Prostate gland (tissue), 2 donors: ENCODE measurements at regions not wholly inside any gene's neighbourhood (a gene's known extent, or its start where the extent isn't known, plus 50 kb on each side); places are given as distances from the start of the nearest gene placed in this dataset.

Experiments
- DNase-seq: peaks from one replicate; pipeline ENCODE4 v3.0.0-alpha.2; 2019; ENCODE audit warnings: low spot score
- H3K27ac ChIP-seq, 2 donors: fragments of 200-600 bp; sonication (generic); 2 replicates each; pipeline ENCODE4 v1.5.1; 2017 to 2019
- H3K27me3 ChIP-seq: fragments of 200-600 bp; sonication (generic); replicated peaks from 2 replicates; pipeline ENCODE4 v1.5.1; 2019; ENCODE audit not compliant: insufficient read depth
- H3K36me3 ChIP-seq, 2 donors: fragments of 200-600 bp; sonication (generic); 1 replicate in 1 of 2; 2 replicates in 1 of 2; pipeline versions ENCODE4 v1.5.1 to v1.8.1; 2017 to 2019
- H3K4me1 ChIP-seq: fragments of 200-600 bp; sonication (generic); replicated peaks from 2 replicates; pipeline ENCODE4 v1.5.1; 2019
- H3K4me3 ChIP-seq, 2 donors: fragments of 200-600 bp; sonication (generic); 2 replicates each; pipeline ENCODE4 v1.5.1; 2017 to 2019
- H3K9me3 ChIP-seq: fragments of 200-600 bp; sonication (generic); 2 replicates; pipeline ENCODE4 v1.5.1; 2017
- POLR2A ChIP-seq: fragments of 450-650 bp; IDR thresholded peaks from one replicate; pipeline ENCODE4 v1.6.1; 2016; ENCODE audit warnings: antibody characterized with exemption, mild to moderate bottlenecking
- POLR2AphosphoS5 ChIP-seq: sonication (generic); formaldehyde crosslinking; IDR thresholded peaks from one replicate; pipeline ENCODE4 v1.6.1; 2017; ENCODE audit warnings: antibody characterized with exemption
- WGBS: methylation state at CpG from one replicate; pipeline ENCODE4 v1.1.5; 2018; 5-methylcytosine and 5-hydroxymethylcytosine counted together
- intact Hi-C: fragments of 100-400 bp; cut with DNase I; formaldehyde crosslinking; loops from one replicate; pipeline ENCODE4 v1.14.2; 2022
- TF ChIP-seq, protein P1 (sequence below), 4 experiments: fragments of 200-600 bp in 2 of 4; fragments of 450-650 bp in 2 of 4; sonication (generic) in 2 of 4; IDR thresholded peaks; 1 replicate in 3 of 4; 2 replicates in 1 of 4; pipeline ENCODE4 v1.5.1; 2016 to 2019; ENCODE audit warnings: antibody characterized with exemption in 4 of 4, mild to moderate bottlenecking in 2 of 4, moderate library complexity in 2 of 4

DNA sequence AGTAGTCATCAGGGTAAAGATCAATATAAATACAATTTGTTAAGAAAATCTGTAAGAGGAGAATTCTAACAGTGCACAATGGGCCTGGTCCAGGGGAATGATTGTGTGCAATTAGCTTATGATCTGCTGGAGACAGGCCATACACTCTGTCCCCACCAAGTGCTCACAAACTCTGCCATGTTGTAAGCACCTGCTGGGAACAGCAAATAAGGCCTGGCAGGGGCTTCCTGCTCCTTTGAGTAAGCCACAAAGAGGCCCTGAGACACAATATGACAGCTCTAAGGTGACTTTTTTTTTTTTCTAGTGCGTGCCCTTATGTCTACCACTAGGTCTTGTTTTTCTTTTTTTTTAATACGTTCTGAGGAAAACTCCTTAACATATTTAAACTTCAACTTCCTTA, 866.3 kb upstream of the PCDH7 start:
- no peak for DNase-seq
- H3K9me3 ChIP-seq, result no peaks in the 10 kb centered on the region
- H3K4me3 ChIP-seq, result no peak overlapping the region
- H3K27ac ChIP-seq, result no peak overlapping the region
- TF ChIP-seq, protein P1, sequence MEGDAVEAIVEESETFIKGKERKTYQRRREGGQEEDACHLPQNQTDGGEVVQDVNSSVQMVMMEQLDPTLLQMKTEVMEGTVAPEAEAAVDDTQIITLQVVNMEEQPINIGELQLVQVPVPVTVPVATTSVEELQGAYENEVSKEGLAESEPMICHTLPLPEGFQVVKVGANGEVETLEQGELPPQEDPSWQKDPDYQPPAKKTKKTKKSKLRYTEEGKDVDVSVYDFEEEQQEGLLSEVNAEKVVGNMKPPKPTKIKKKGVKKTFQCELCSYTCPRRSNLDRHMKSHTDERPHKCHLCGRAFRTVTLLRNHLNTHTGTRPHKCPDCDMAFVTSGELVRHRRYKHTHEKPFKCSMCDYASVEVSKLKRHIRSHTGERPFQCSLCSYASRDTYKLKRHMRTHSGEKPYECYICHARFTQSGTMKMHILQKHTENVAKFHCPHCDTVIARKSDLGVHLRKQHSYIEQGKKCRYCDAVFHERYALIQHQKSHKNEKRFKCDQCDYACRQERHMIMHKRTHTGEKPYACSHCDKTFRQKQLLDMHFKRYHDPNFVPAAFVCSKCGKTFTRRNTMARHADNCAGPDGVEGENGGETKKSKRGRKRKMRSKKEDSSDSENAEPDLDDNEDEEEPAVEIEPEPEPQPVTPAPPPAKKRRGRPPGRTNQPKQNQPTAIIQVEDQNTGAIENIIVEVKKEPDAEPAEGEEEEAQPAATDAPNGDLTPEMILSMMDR (IDR thresholded peaks at IDR 0.05), result no peak
- H3K36me3 ChIP-seq, result no peaks in the 10 kb centered on the region
- WGBS, result 76% methylated on average over 2 of the region's 2 CpGs
- H3K27me3 ChIP-seq, result no peaks in the 10 kb centered on the region
- H3K4me1 ChIP-seq, result no peaks in the 10 kb centered on the region
- intact Hi-C loops, result no loop called here

DNA sequence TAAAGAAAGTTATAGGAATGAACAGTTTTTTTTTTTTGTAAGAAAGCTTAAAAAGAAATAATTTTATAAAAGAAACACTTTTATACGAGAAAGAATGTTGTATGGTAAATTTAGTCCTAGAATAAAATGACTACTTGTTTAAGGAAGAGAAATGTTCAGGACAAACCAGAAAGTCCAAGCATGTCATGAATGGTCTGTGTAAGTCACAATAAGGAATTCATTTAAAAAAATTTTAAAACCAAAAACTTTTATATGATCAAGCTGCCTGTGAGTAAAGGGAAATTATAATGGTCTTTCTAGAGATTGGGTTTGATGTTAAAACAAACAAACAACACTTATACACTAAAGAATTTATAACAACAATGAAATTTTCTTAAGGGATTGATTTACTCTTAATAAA, 858.9 kb upstream of the PCDH7 start:
- 80% methylated on average over 1 of the region's 1 CpG for WGBS
- no peak for DNase-seq
- Histone ChIP-seq H3K36me3 (no peaks in the 10 kb centered on the region), H3K27me3 (no peaks in the 10 kb centered on the region), H3K4me3 (no peak overlapping the region), H3K4me1 (no peaks in the 10 kb centered on the region), H3K27ac (no peak overlapping the region), H3K9me3 (no peaks in the 10 kb centered on the region)
- no peak for TF ChIP-seq POLR2A
- no peak for TF ChIP-seq POLR2AphosphoS5
- TF ChIP-seq, protein P1 (IDR thresholded peaks at IDR 0.05), result no peak
- intact Hi-C loops, result no loop called here

DNA sequence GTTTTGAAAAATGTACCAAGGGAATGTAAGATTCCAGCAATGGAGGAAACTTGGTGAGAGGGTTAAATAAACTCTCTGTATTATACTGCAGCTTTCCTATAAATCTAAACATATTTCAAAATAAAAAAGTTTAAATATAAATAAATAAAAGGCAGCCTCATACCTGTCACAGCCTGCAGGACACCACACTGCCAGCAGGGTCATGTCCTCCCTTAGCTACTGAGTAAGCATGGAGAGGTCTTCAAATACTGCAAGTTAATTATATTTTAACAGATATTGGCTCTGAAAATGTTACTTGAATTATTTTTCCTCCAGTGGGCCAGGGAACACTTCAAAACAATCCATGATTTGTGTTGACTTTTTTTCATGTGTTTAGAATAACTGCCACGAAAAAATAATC, 852.8 kb upstream of the PCDH7 start:
- Histone ChIP-seq H3K4me3 (no peak overlapping the region), H3K36me3 (no peaks in the 10 kb centered on the region), H3K27ac (no peak overlapping the region), H3K27me3 (no peaks in the 10 kb centered on the region), H3K4me1 (no peaks in the 10 kb centered on the region), H3K9me3 (no peaks in the 10 kb centered on the region)
- no peak for TF ChIP-seq POLR2A
- TF ChIP-seq, protein P1 (IDR thresholded peaks at IDR 0.05), result no peak
- TF ChIP-seq POLR2AphosphoS5, result no peak
- WGBS, result 52% methylated on average over 1 of the region's 1 CpG
- intact Hi-C loops, result no loop called here
- no peak for DNase-seq

DNA sequence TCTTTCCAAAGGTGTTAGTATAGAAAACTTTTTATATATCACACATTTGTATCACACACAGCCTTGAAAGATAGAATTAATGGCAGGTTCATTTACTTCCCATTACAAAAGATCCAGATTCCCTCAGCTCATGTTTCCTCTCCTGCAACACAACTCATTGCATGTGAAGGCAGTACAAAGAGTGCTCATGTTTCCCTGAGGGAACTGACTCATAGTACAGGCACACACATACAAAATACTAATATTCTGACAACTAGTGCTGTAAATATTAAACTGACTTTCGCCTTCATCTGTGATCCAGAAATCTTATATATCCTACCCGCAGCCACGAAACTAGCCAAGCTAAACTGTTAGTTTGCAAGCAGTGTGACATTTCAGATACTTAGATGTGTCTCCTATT, 819.8 kb upstream of the PCDH7 start:
- WGBS, result 99% methylated on average over 3 of the region's 3 CpGs
- no peaks in the 10 kb centered on the region for H3K9me3 ChIP-seq
- DNase-seq, result no peak
- no peaks in the 10 kb centered on the region for H3K36me3 ChIP-seq
- no peaks in the 10 kb centered on the region for H3K27me3 ChIP-seq
- H3K4me3 ChIP-seq, result no peak overlapping the region
- no peak overlapping the region for H3K27ac ChIP-seq
- intact Hi-C loops, result no loop called here
- TF ChIP-seq POLR2A (no peak), POLR2AphosphoS5 (no peak)
- TF ChIP-seq, protein P1 (IDR thresholded peaks at IDR 0.05), result no peak
- H3K4me1 ChIP-seq, result no peaks in the 10 kb centered on the region

DNA sequence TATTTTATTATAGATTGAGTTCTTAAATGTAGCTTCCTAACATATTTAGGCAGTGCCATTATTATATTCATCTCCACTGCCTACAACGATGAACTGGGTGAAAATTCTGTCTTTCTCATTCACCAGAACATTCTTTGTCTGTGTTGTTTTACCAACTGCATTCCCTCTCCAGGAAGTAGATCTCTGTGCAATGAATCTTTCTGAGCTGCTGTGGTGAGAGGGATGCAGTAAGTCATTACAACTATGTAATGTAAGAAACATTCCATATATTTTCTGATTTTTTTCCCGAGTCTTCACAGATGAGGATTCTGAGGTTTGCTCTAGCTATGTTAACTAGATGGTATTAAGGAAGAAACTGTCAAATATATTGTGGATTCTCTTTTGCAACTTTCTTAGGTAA, 811.9 kb upstream of the PCDH7 start:
- WGBS, result 91% methylated on average over 2 of the region's 2 CpGs

More for the DNA sequence above, 811.9 kb upstream of the PCDH7 start:
- Histone ChIP-seq H3K4me3 (no peak overlapping the region), H3K9me3 (no peaks in the 10 kb centered on the region), H3K27me3 (no peaks in the 10 kb centered on the region), H3K4me1 (no peaks in the 10 kb centered on the region), H3K27ac (no peak overlapping the region), H3K36me3 (no peaks in the 10 kb centered on the region)
- intact Hi-C loops, result no loop called here
- no peak for DNase-seq
- TF ChIP-seq POLR2AphosphoS5, result no peak
- TF ChIP-seq, protein P1 (IDR thresholded peaks at IDR 0.05), result no peak
- TF ChIP-seq POLR2A, result no peak
